Testis (tissue), 2 donors: ENCODE measurements at regions not wholly inside any gene's neighbourhood (a gene's known extent, or its start where the extent isn't known, plus 50 kb on each side); places are given as distances from the start of the nearest gene placed in this dataset.

Source experiments
- DNase-seq: peaks from one replicate; pipeline ENCODE4 v3.0.0-alpha.2; 2019
- H3K27ac ChIP-seq, 2 donors: fragments of 200-600 bp; sonication (generic); one replicate each; pipeline ENCODE4 v1.5.1; 2019
- H3K27me3 ChIP-seq: fragments of 200-600 bp; sonication (generic); one replicate; pipeline ENCODE4 v1.5.1; 2019
- H3K36me3 ChIP-seq: fragments of 200-600 bp; sonication (generic); one replicate; pipeline ENCODE4 v1.5.1; 2017; ENCODE audit warnings: low read depth; ENCODE audit errors: missing control alignments
- H3K4me1 ChIP-seq: fragments of 200-600 bp; sonication (generic); one replicate; pipeline ENCODE4 v1.5.1; 2019
- H3K4me3 ChIP-seq, 2 donors: fragments of 200-600 bp; sonication (generic); one replicate each; pipeline ENCODE4 v1.5.1; 2017 to 2019
- H3K9me3 ChIP-seq: fragments of 200-600 bp; sonication (generic); one replicate; pipeline ENCODE4 v1.5.1; 2017
- CTCF ChIP-seq, 3 experiments: fragments of 450-650 bp in 2 of 3; fragments of 200-600 bp in 1 of 3; sonication (generic) in 1 of 3; IDR thresholded peaks; one replicate each; pipeline ENCODE4 v1.5.1; 2016 to 2019; ENCODE audit warnings: antibody characterized with exemption in 3 of 3, mild to moderate bottlenecking in 2 of 3, moderate library complexity in 1 of 3
- POLR2A ChIP-seq: fragments of 450-650 bp; IDR thresholded peaks from one replicate; pipeline ENCODE4 v1.6.1; 2017; ENCODE audit warnings: antibody characterized with exemption, mild to moderate bottlenecking, moderate library complexity
- WGBS, 2 donors: methylation state at CpG; one replicate each; pipeline ENCODE4 v1.1.5; 2018; 5-methylcytosine and 5-hydroxymethylcytosine counted together
- intact Hi-C: fragments of 100-400 bp; cut with DNase I; formaldehyde crosslinking; loops from one replicate; pipeline ENCODE4 v1.15.1; 2023; ENCODE audit warnings: low total_unique reads

GRCh38 chr2:61632276-61633169 is 94.4 kb upstream of the XPO1 start:
- intact Hi-C loops: no loop called here
- DNase-seq: peak; percentile 40
- Histone ChIP-seq H3K4me1 (no peaks in the 10 kb centered on the region), H3K27ac (no peak overlapping the region), H3K4me3 (no peak overlapping the region), H3K27me3 (no peaks in the 10 kb centered on the region), H3K36me3 (no peaks in the 10 kb centered on the region), H3K9me3 (no peaks in the 10 kb centered on the region)
- no peak for TF ChIP-seq POLR2A
- WGBS, 2 donors: 70 to 72% methylated on average over 17 of the region's 17 CpGs

- Histone ChIP-seq H3K4me3 (no peak overlapping the region), H3K9me3 (no peaks in the 10 kb centered on the region), H3K4me1 (no peaks in the 10 kb centered on the region), H3K27ac (no peak overlapping the region), H3K27me3 (no peaks in the 10 kb centered on the region), H3K36me3 (no peaks in the 10 kb centered on the region)
- no peak for DNase-seq
- intact Hi-C loops: no loop called here
- WGBS, 2 donors: 97 to 100% methylated on average over 2 of the region's 2 CpGs
- TF ChIP-seq POLR2A (no peak), CTCF (IDR thresholded peaks at IDR 0.05) (no peak)
These were observed 93.2 kb upstream of the XPO1 start for GRCh38 chr2:61631321-61631720.

- no peak overlapping the region for H3K4me3 ChIP-seq
- no peaks in the 10 kb centered on the region for H3K27me3 ChIP-seq
- H3K9me3 ChIP-seq: no peaks in the 10 kb centered on the region
- TF ChIP-seq CTCF (IDR thresholded peaks at IDR 0.05): no peak
- TF ChIP-seq POLR2A: no peak
- H3K4me1 ChIP-seq: no peaks in the 10 kb centered on the region
- WGBS, 2 donors: 90 to 96% methylated on average over 1 of the region's 1 CpG
- no peak overlapping the region for H3K27ac ChIP-seq
- H3K36me3 ChIP-seq: no peaks in the 10 kb centered on the region
- intact Hi-C loops: no loop called here
- DNase-seq: no peak
These were observed 88.7 kb upstream of the XPO1 start for GRCh38 chr2:61626827-61627226.

- Histone ChIP-seq H3K9me3 (no peaks in the 10 kb centered on the region), H3K4me3 (no peak overlapping the region), H3K27ac (no peak overlapping the region), H3K4me1 (no peaks in the 10 kb centered on the region), H3K36me3 (no peaks in the 10 kb centered on the region), H3K27me3 (no peaks in the 10 kb centered on the region)
- TF ChIP-seq CTCF (IDR thresholded peaks at IDR 0.05) (no peak), POLR2A (no peak)
- intact Hi-C loops: no loop called here
- WGBS, 2 donors: 93% methylated on average over 5 of the region's 5 CpGs
- no peak for DNase-seq
These were observed 85.6 kb upstream of the XPO1 start for GRCh38 chr2:61623747-61624146.

GRCh38 chr2:61620244-61621159 is 82.3 kb upstream of the XPO1 start:
- Histone ChIP-seq H3K27me3 (no peaks in the 10 kb centered on the region), H3K4me1 (no peaks in the 10 kb centered on the region), H3K27ac (no peak overlapping the region), H3K9me3 (no peaks in the 10 kb centered on the region), H3K4me3 (no peak overlapping the region), H3K36me3 (no peaks in the 10 kb centered on the region)
- DNase-seq: no peak
- WGBS, 2 donors: 78 to 81% methylated on average over 6 of the region's 6 CpGs
- intact Hi-C loops: no loop called here
- no peak for TF ChIP-seq POLR2A
- TF ChIP-seq CTCF (IDR thresholded peaks at IDR 0.05): no peak
